ENCODE measurements at regions not wholly inside any gene's neighbourhood (a gene's known extent, or its start where the extent isn't known, plus 50 kb on each side); places are given as distances from the start of the nearest gene placed in this dataset.

- TF ChIP-seq REST (IDR thresholded peaks at IDR 0.05; ENCODE audit: insufficient read depth in 1 of 2, low read depth in 2 of 2, low read length in 2 of 2) (no peak), SIN3A (IDR thresholded peaks at IDR 0.05; ENCODE audit: borderline replicate concordance, insufficient read depth, low read length) (no peak), FOXP2 (optimal IDR thresholded peaks at IDR 0.05; ENCODE audit: borderline replicate concordance, extremely low read depth, extremely low read length, insufficient read depth) (no peak), TAF1 (IDR thresholded peaks at IDR 0.05; ENCODE audit: borderline replicate concordance, insufficient read depth, low read length) (no peak)
These were observed 196.9 kb downstream of the ARHGAP12 start for GRCh38 chr10:31731711-31732110.

DNA sequence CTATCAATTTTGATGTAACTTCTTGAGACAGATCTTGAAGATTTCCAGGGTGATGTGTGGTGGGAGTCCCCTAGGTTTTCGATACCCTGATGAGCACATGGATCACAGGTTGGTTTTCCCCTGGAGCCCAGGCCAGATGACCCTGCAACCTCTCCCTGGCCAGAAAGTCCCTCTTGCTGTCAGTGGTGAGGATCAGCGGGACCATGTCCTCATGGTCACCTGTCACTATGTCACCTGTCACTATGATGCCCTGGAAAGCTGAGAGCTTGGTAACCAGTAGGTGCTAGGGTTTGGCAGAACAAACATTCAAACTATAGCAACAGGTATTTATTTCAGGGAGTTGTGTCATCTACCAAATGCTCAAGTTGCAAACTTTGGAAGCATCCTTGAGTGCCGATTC is 197.9 kb downstream of the ARHGAP12 start:
- TF ChIP-seq SIN3A (IDR thresholded peaks at IDR 0.05; ENCODE audit: borderline replicate concordance, insufficient read depth, low read length) (no peak), FOXP2 (optimal IDR thresholded peaks at IDR 0.05; ENCODE audit: borderline replicate concordance, extremely low read depth, extremely low read length, insufficient read depth) (no peak), REST (IDR thresholded peaks at IDR 0.05; ENCODE audit: insufficient read depth in 1 of 2, low read depth in 2 of 2, low read length in 2 of 2) (no peak), TAF1 (IDR thresholded peaks at IDR 0.05; ENCODE audit: borderline replicate concordance, insufficient read depth, low read length) (no peak), POLR2AphosphoS5 (IDR thresholded peaks at IDR 0.05; ENCODE audit: low read depth, low read length) (no peak)

DNA sequence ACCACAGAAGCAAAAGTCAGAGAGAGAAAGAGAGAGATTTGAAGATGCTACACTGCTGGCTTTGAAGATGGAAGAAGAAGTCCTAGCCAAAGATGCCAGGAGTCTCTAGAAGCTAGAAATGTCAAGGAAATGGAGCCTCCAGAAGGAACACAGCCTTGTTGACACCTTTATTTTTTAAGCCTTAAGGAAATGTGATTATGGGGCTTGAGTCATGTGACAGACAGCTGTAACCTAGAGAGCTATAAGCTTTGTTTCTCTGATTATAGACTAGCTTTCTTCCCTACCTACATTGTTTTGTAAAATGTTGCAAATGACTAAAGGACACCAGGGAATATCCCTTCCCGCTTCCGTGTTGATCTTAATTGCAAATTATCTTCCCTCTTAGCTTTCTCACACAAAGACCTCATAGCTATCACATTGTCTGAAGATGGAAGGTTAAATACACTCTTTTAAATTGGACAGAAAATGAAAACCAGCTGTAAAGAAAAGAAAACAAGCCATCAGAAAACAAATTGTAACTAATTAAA is 199.9 kb downstream of the ARHGAP12 start:
- TF ChIP-seq FOXP2 (optimal IDR thresholded peaks at IDR 0.05; ENCODE audit: borderline replicate concordance, extremely low read depth, extremely low read length, insufficient read depth) (no peak), REST (IDR thresholded peaks at IDR 0.05; ENCODE audit: insufficient read depth in 1 of 2, low read depth in 2 of 2, low read length in 2 of 2) (no peak), SIN3A (IDR thresholded peaks at IDR 0.05; ENCODE audit: borderline replicate concordance, insufficient read depth, low read length) (no peak), TAF1 (IDR thresholded peaks at IDR 0.05; ENCODE audit: borderline replicate concordance, insufficient read depth, low read length) (no peak), POLR2AphosphoS5 (IDR thresholded peaks at IDR 0.05; ENCODE audit: low read depth, low read length) (no peak)

- TF ChIP-seq POLR2AphosphoS5 (IDR thresholded peaks at IDR 0.05; ENCODE audit: low read depth, low read length) (no peak), FOXP2 (optimal IDR thresholded peaks at IDR 0.05; ENCODE audit: borderline replicate concordance, extremely low read depth, extremely low read length, insufficient read depth) (no peak), TAF1 (IDR thresholded peaks at IDR 0.05; ENCODE audit: borderline replicate concordance, insufficient read depth, low read length) (no peak), SIN3A (IDR thresholded peaks at IDR 0.05; ENCODE audit: borderline replicate concordance, insufficient read depth, low read length) (no peak), REST (IDR thresholded peaks at IDR 0.05; ENCODE audit: insufficient read depth in 1 of 2, low read depth in 2 of 2, low read length in 2 of 2) (no peak)
These were observed 203.2 kb downstream of the ARHGAP12 start for GRCh38 chr10:31725436-31725835.

- TF ChIP-seq POLR2AphosphoS5 (IDR thresholded peaks at IDR 0.05; ENCODE audit: low read depth, low read length) (no peak), REST (IDR thresholded peaks at IDR 0.05; ENCODE audit: insufficient read depth in 1 of 2, low read depth in 2 of 2, low read length in 2 of 2) (no peak), FOXP2 (optimal IDR thresholded peaks at IDR 0.05; ENCODE audit: borderline replicate concordance, extremely low read depth, extremely low read length, insufficient read depth) (no peak), TAF1 (IDR thresholded peaks at IDR 0.05; ENCODE audit: borderline replicate concordance, insufficient read depth, low read length) (no peak), SIN3A (IDR thresholded peaks at IDR 0.05; ENCODE audit: borderline replicate concordance, insufficient read depth, low read length) (no peak)
These were observed 204.3 kb downstream of the ARHGAP12 start for GRCh38 chr10:31724296-31724695.

Measured in PFSK-1 (cell line).